HG02884 (cell line): ENCODE measurements at regions not wholly inside any gene's neighbourhood (a gene's known extent, or its start where the extent isn't known, plus 50 kb on each side); places are given as distances from the start of the nearest gene placed in this dataset.
A peak's percentile ranks its signal among the peaks of the same experiment; 100 is the strongest.

ENCODE experiments used
- ATAC-seq: cut with Tn5 transposase; IDR thresholded peaks from one replicate; pipeline ENCODE4 v1.9.1; 2021; ENCODE audit warnings: mild to moderate bottlenecking, moderate library complexity; ENCODE audit not compliant: unreplicated experiment

- no peak for ATAC-seq
These were observed 446.2 kb upstream of the TRPC7 start for GRCh38 chr5:136811551-136811950.

GRCh38 chr5:136811086-136811485, 445.7 kb upstream of the TRPC7 start:
- no peak for ATAC-seq

- ATAC-seq: no peak
These were observed 445.0 kb upstream of the TRPC7 start for GRCh38 chr5:136810261-136810801.

GRCh38 chr5:136809382-136809781, 444.0 kb upstream of the TRPC7 start:
- no peak for ATAC-seq

- ATAC-seq: no peak
These were observed 443.4 kb upstream of the TRPC7 start for GRCh38 chr5:136808756-136809155.

- ATAC-seq: no peak
These were observed 440.1 kb upstream of the TRPC7 start for GRCh38 chr5:136805466-136805865.

- ATAC-seq: no peak
These were observed 437.0 kb upstream of the TRPC7 start for GRCh38 chr5:136802383-136802782.

GRCh38 chr5:136799806-136800372, 434.5 kb upstream of the TRPC7 start:
- ATAC-seq: no peak

GRCh38 chr5:136793300-136793699, 428.0 kb upstream of the TRPC7 start:
- no peak for ATAC-seq

- no peak for ATAC-seq
These were observed 416.1 kb upstream of the TRPC7 start for GRCh38 chr5:136781464-136781863.

- no peak for ATAC-seq
These were observed 415.2 kb upstream of the TRPC7 start for GRCh38 chr5:136780518-136780917.

- no peak for ATAC-seq
These were observed 410.9 kb upstream of the TRPC7 start for GRCh38 chr5:136776022-136776927.

- ATAC-seq: no peak
These were observed 407.1 kb upstream of the TRPC7 start for GRCh38 chr5:136772491-136772890.

- ATAC-seq: peak; percentile 84
These were observed 404.7 kb upstream of the TRPC7 start for GRCh38 chr5:136769900-136770684.

GRCh38 chr5:136769093-136769492, 403.7 kb upstream of the TRPC7 start:
- ATAC-seq: no peak

- ATAC-seq: no peak
These were observed 403.1 kb upstream of the TRPC7 start for GRCh38 chr5:136768457-136768856.

GRCh38 chr5:136766456-136766855, 401.1 kb upstream of the TRPC7 start:
- no peak for ATAC-seq

GRCh38 chr5:136764601-136765000, 399.3 kb upstream of the TRPC7 start:
- ATAC-seq: no peak

- no peak for ATAC-seq
These were observed 398.2 kb upstream of the TRPC7 start for GRCh38 chr5:136763548-136763947.

- no peak for ATAC-seq
These were observed 388.9 kb upstream of the TRPC7 start for GRCh38 chr5:136754216-136754615.

GRCh38 chr5:136750224-136750862, 385.0 kb upstream of the TRPC7 start:
- no peak for ATAC-seq
